Sigmoid colon (tissue), 6 donors: ENCODE measurements at regions not wholly inside any gene's neighbourhood (a gene's known extent, or its start where the extent isn't known, plus 50 kb on each side); places are given as distances from the start of the nearest gene placed in this dataset.
A peak's percentile ranks its signal among the peaks of the same experiment; 100 is the strongest.

Experiments used
- DNase-seq: peaks from one replicate; pipeline ENCODE4 v3.0.0-alpha.2; 2019
- H3K27ac ChIP-seq, 4 donors: fragments of 200-600 bp; sonication (generic); one replicate each; pipeline ENCODE4 v1.5.1; 2016 to 2019; ENCODE audit warnings: mild to moderate bottlenecking in 1 of 4
- H3K27me3 ChIP-seq, 3 donors: fragments of 200-600 bp; sonication (generic); one replicate each; pipeline ENCODE4 v1.5.1; 2019; ENCODE audit warnings: mild to moderate bottlenecking in 1 of 3
- H3K36me3 ChIP-seq, 4 donors: fragments of 200-600 bp; sonication (generic); one replicate each; pipeline ENCODE4 v1.5.1; 2016 to 2019
- H3K4me1 ChIP-seq, 4 donors: fragments of 200-600 bp; sonication (generic); one replicate each; pipeline ENCODE4 v1.5.1; 2017 to 2019
- H3K4me3 ChIP-seq, 4 donors: fragments of 200-600 bp; sonication (generic); one replicate each; pipeline ENCODE4 v1.5.1; 2017 to 2019; ENCODE audit warnings: mild to moderate bottlenecking in 2 of 4, moderate library complexity in 1 of 4
- H3K9me3 ChIP-seq, 4 donors: fragments of 200-600 bp in 3 of 4; sonication (generic) in 3 of 4; one replicate each; pipeline versions ENCODE4 v1.5.1 to v1.6.1; 2013 to 2019
- EP300 ChIP-seq, 4 donors: sonication (generic); formaldehyde crosslinking; IDR thresholded peaks; one replicate each; pipeline ENCODE4 v1.6.1; 2017; ENCODE audit warnings: antibody characterized with exemption in 4 of 4
- POLR2A ChIP-seq, 2 donors: fragments of 450-650 bp; IDR thresholded peaks; one replicate each; pipeline ENCODE4 v1.6.1; 2016; ENCODE audit warnings: antibody characterized with exemption in 2 of 2, mild to moderate bottlenecking in 2 of 2, moderate library complexity in 2 of 2
- POLR2AphosphoS5 ChIP-seq, 4 donors: sonication (generic); formaldehyde crosslinking; IDR thresholded peaks; one replicate each; pipeline ENCODE4 v1.6.1; 2017; ENCODE audit warnings: antibody characterized with exemption in 4 of 4
- WGBS, 2 donors: extraction: QIAGEN DNeasy Blood & Tissue Kit; methylation state at CpG; one replicate each; pipeline ENCODE4 v1.1.7; 2013; 5-methylcytosine and 5-hydroxymethylcytosine counted together
- intact Hi-C: fragments of 100-400 bp; cut with DNase I; formaldehyde crosslinking; loops from one replicate; pipeline ENCODE4 v1.15.1; 2023
- TF ChIP-seq, protein P1 (sequence below), 4 experiments: fragments of 450-650 bp in 3 of 4; fragments of 200-600 bp in 1 of 4; IDR thresholded peaks; one replicate each; pipeline ENCODE4 v1.5.1; 2016 to 2019; ENCODE audit warnings: antibody characterized with exemption in 4 of 4, mild to moderate bottlenecking in 3 of 4, moderate library complexity in 2 of 4
- donor health status: healthy with polysubstance abuse.
- donor health status: healthy.

DNA sequence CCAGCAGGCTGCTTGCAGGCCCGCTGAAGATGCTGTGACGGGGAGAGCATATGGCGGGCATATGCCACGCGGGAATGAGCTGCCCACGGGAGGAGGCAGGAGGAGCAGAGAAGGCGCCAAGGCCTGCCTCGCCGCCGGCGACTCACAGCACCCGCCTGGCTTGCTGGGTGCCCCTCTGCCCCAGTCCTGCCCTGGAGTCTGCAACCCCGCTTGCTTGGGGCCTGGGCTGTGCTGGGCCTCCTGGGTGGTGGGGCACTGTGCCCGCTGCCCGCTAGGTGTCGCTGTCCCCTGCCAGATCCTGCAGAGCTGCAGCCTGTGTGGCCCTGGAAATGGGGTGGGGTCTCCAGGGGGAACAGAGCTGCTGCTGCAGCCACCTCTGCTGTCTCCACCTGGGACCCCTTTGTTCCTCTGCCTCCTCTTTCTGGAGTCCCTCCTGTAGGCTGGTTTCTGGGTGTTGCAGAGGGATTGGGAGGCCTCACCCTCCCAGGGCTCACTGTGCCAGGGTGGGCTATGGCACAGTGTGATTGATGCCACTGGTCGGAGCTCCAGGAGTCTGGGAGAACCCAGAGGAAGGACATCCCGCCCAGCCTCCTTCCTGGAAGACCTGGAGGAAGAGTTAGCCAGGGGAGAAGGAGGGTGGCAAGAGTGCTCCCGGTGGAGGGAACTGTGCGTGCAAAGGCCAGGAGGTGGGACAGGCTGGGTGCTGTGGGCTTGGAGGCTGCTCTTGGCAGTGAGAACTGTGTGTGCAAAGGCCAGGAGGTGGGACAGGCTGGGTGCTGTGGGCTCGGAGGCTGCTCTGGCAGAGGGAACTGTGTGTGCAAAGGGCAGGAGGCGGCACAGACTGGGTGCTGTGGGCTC, 141.0 kb upstream of the CIBAR2 start:
- H3K4me1 ChIP-seq: peaks cover 0 to 6% (median 0%) of the 10 kb centered on the region in 4 donors
- intact Hi-C loops: no loop called here

DNA sequence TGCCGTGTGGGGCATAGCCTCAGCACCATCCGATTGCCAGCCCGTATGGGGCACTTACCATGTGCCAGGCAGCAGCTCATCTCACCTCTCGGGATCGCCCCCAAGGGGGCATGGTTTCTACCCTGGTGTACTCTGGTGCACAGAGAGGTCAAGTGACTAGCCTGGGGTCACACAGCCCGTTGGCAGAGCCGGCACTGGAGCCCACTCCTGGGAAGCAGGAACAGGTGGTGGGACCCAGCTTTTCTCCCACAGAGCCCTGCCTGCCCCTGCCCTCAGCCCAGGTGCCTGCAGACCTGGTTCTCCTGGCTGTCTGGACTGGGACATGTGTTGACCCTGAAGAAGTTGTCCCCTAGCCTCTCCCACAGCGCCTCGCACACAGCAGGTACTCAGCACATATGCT, 141.8 kb upstream of the CIBAR2 start:
- Histone ChIP-seq H3K36me3 (no peaks in the 10 kb centered on the region), H3K4me3 (no peak overlapping the region), H3K9me3 (no peaks in the 10 kb centered on the region), H3K27ac (no peak overlapping the region), H3K27me3 (no peaks in the 10 kb centered on the region), H3K4me1 (peaks cover 0 to 6% (median 0%) of the 10 kb centered on the region in 4 donors)
- WGBS, 2 donors: 82 to 91% methylated on average over 9 of the region's 9 CpGs
- DNase-seq: no peak
- intact Hi-C loops: no loop called here
- TF ChIP-seq, protein P1, sequence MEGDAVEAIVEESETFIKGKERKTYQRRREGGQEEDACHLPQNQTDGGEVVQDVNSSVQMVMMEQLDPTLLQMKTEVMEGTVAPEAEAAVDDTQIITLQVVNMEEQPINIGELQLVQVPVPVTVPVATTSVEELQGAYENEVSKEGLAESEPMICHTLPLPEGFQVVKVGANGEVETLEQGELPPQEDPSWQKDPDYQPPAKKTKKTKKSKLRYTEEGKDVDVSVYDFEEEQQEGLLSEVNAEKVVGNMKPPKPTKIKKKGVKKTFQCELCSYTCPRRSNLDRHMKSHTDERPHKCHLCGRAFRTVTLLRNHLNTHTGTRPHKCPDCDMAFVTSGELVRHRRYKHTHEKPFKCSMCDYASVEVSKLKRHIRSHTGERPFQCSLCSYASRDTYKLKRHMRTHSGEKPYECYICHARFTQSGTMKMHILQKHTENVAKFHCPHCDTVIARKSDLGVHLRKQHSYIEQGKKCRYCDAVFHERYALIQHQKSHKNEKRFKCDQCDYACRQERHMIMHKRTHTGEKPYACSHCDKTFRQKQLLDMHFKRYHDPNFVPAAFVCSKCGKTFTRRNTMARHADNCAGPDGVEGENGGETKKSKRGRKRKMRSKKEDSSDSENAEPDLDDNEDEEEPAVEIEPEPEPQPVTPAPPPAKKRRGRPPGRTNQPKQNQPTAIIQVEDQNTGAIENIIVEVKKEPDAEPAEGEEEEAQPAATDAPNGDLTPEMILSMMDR (IDR thresholded peaks at IDR 0.05): no peak
- TF ChIP-seq POLR2A (IDR thresholded peaks at IDR 0.05) (no peak), EP300 (IDR thresholded peaks at IDR 0.05) (no peak), POLR2AphosphoS5 (IDR thresholded peaks at IDR 0.05) (no peak)

More for the DNA sequence above, 141.0 kb upstream of the CIBAR2 start:
- Histone ChIP-seq H3K9me3 (no peaks in the 10 kb centered on the region), H3K36me3 (no peaks in the 10 kb centered on the region), H3K4me3 (no peak overlapping the region), H3K27me3 (no peaks in the 10 kb centered on the region), H3K27ac (no peak overlapping the region)
- 35 to 46% methylated on average over 22 of the region's 22 CpGs for WGBS, 2 donors
- TF ChIP-seq, protein P1 (IDR thresholded peaks at IDR 0.05): peak; percentile 61 to 95 (median 84)
- TF ChIP-seq POLR2AphosphoS5 (IDR thresholded peaks at IDR 0.05): no peak
- no peak for TF ChIP-seq EP300 (IDR thresholded peaks at IDR 0.05)
- TF ChIP-seq POLR2A (IDR thresholded peaks at IDR 0.05): no peak
- DNase-seq: peak; percentile 78

DNA sequence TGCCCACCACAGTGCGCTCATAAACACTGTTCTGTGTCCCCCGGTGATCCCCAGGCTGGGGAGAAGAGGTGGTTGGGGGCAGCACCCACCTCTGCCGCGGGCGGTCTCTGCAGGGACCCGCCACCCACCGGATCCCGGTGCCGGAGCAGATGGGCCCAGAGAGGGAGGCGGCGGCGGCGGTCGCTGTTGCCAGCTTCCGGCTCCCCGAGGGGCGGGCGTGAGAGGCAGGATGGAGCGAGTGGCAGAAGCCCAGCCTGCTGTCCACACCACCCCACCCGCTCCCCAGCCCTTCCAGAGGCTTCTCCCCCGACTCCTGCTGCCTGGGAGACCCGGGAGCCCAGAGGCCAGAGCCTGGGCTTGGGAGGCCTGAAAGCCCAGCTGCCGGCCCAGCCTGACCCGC, 142.6 kb upstream of the CIBAR2 start:
- Histone ChIP-seq H3K27me3 (no peaks in the 10 kb centered on the region), H3K9me3 (no peaks in the 10 kb centered on the region), H3K4me1 (peaks cover 0 to 6% (median 0%) of the 10 kb centered on the region in 4 donors), H3K27ac (no peak overlapping the region), H3K36me3 (no peaks in the 10 kb centered on the region), H3K4me3 (no peak overlapping the region)
- intact Hi-C loops: no loop called here
- 88 to 96% methylated on average over 24 of the region's 24 CpGs for WGBS, 2 donors
- DNase-seq: no peak
- TF ChIP-seq, protein P1 (IDR thresholded peaks at IDR 0.05): no peak
- TF ChIP-seq POLR2A (IDR thresholded peaks at IDR 0.05) (no peak), EP300 (IDR thresholded peaks at IDR 0.05) (no peak), POLR2AphosphoS5 (IDR thresholded peaks at IDR 0.05) (no peak)

DNA sequence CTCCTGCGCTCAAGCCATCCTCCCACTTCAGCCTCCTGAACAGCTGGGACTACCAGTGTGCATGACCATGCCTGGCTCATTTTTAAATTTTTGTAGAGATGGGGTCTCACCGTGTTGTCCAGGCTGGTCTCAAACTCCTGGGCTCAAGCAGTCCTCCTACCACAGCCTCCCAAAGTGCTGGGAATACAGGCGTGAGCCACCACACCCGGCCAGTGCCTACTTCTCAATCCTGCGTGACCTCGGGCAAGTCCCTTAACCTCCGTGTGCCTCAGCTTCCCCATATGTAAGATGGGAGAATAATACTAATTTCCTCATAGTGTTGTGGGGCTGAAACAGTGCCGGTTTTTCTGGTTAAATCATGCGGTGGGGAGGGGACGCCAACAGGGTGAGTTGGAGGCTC, 143.5 kb upstream of the CIBAR2 start:
- intact Hi-C loops: no loop called here
- TF ChIP-seq, protein P1 (IDR thresholded peaks at IDR 0.05): no peak
- TF ChIP-seq POLR2AphosphoS5 (IDR thresholded peaks at IDR 0.05) (no peak), EP300 (IDR thresholded peaks at IDR 0.05) (no peak)
- Histone ChIP-seq H3K27me3 (no peaks in the 10 kb centered on the region), H3K36me3 (no peaks in the 10 kb centered on the region), H3K4me3 (no peak overlapping the region), H3K9me3 (no peaks in the 10 kb centered on the region), H3K27ac (no peak overlapping the region), H3K4me1 (peaks cover 0 to 6% (median 0%) of the 10 kb centered on the region in 4 donors)
- no peak for DNase-seq
- WGBS, 2 donors: 89 to 94% methylated on average over 10 of the region's 10 CpGs
